Endothelial cell of umbilical vein (primary cell): ENCODE measurements at regions not wholly inside any gene's neighbourhood (a gene's known extent, or its start where the extent isn't known, plus 50 kb on each side); places are given as distances from the start of the nearest gene placed in this dataset.

Experiments
- BruUV-seq: library from RNA; stranded (reverse); fragments of 400-500 nt; replicated peaks from 2 replicates; lab custom pipeline; 2021; lab: Mats Ljungman, UMichigan
- CTCF ChIA-PET: fragments of 300-600, 350-600 bp; sonication (Branson Sonifier 250); formaldehyde crosslinking; loops from one replicate; lab custom pipeline; 2021; ENCODE audit warnings: antibody characterized with exemption, inconsistent platforms; lab: Charles Lee
- POLR2A ChIA-PET: fragments of 300-600, 350-600 bp; sonication (Branson Sonifier 250); formaldehyde crosslinking; loops from one replicate; lab custom pipeline; 2021; ENCODE audit warnings: antibody characterized with exemption, inconsistent platforms; lab: Charles Lee
- DNase-seq: peaks from one replicate; pipeline ENCODE4 v3.0.0-alpha.2; 2011; ENCODE audit warnings: low read depth, low spot score
- FAIRE-seq: peaks from 2 replicates; lab custom pipeline; 2011; peaks lifted over from hg19 to GRCh38; lab: Jason Lieb, UNC
- H2AFZ ChIP-seq: 2 replicates; pipeline ENCODE4 v1.6.0; 2012; ENCODE audit warnings: low read depth, low read length, control low read depth, inconsistent platforms
- H3K27ac ChIP-seq: 2 replicates; pipeline ENCODE4 v1.5.1; 2011; ENCODE audit warnings: low read depth, mild to moderate bottlenecking, control low read depth, low read length, moderate library complexity; ENCODE audit not compliant: insufficient read depth
- H3K27me3 ChIP-seq, 2 experiments: 2 replicates each; pipeline versions ENCODE4 v1.6.0 to v1.6.1; 2011; ENCODE audit warnings: low read length in 2 of 2, mixed read lengths in 1 of 2; ENCODE audit not compliant: control insufficient read depth in 2 of 2, insufficient read depth in 2 of 2
- H3K36me3 ChIP-seq, 2 experiments: 2 replicates in 1 of 2; 3 replicates in 1 of 2; pipeline ENCODE4 v1.5.1; 2011; ENCODE audit warnings: low read length in 2 of 2, mild to moderate bottlenecking in 1 of 2, moderate library complexity in 1 of 2; ENCODE audit not compliant: control insufficient read depth in 2 of 2, insufficient read depth in 2 of 2; ENCODE audit errors: extremely low read depth in 1 of 2
- H3K4me1 ChIP-seq: 3 replicates; pipeline ENCODE4 v1.5.1; 2011; ENCODE audit warnings: mild to moderate bottlenecking, low read length; ENCODE audit not compliant: control insufficient read depth, insufficient read depth; ENCODE audit errors: extremely low read depth
- H3K4me2 ChIP-seq: 2 replicates; pipeline ENCODE4 v1.6.1; 2011; ENCODE audit warnings: low read length, control low read depth, mixed read lengths; ENCODE audit not compliant: insufficient read depth
- H3K4me3 ChIP-seq, 3 experiments: fragments of 200-600 bp in 1 of 3; sonication (generic), shearing (Covaris generic) in 1 of 3; replicated peaks in 1 of 3; 2 replicates each; pipeline ENCODE4 v1.5.1; 2011 to 2016; ENCODE audit warnings: control low read depth in 3 of 3, low read length in 3 of 3, mild to moderate bottlenecking in 2 of 3, inconsistent platforms in 1 of 3, low read depth in 1 of 3, moderate library complexity in 1 of 3; ENCODE audit not compliant: insufficient read depth in 1 of 3
- H3K79me2 ChIP-seq: 2 replicates; pipeline ENCODE4 v1.6.0; 2012; ENCODE audit warnings: low read length, inconsistent platforms; ENCODE audit not compliant: control insufficient read depth, insufficient read depth
- H3K9ac ChIP-seq: replicated peaks from 2 replicates; pipeline ENCODE3; 2011; ENCODE audit warnings: low read length, control low read depth; ENCODE audit not compliant: insufficient read depth; ENCODE audit errors: extremely low read depth
- H3K9me1 ChIP-seq: replicated peaks from 3 replicates; pipeline ENCODE4 v1.6.0; 2011; ENCODE audit warnings: mild to moderate bottlenecking, low read length; ENCODE audit not compliant: control insufficient read depth, insufficient read depth; ENCODE audit errors: extremely low read depth
- H3K9me3 ChIP-seq: replicated peaks from 2 replicates; pipeline ENCODE4 v1.5.1; 2012; ENCODE audit warnings: low read length, inconsistent platforms; ENCODE audit not compliant: control insufficient read depth, insufficient read depth
- H4K20me1 ChIP-seq: replicated peaks from 2 replicates; pipeline ENCODE3; 2011; ENCODE audit warnings: mild to moderate bottlenecking, low read length; ENCODE audit not compliant: control insufficient read depth, insufficient read depth; ENCODE audit errors: extremely low read depth
- EZH2 ChIP-seq: IDR thresholded peaks from 2 replicates; pipeline ENCODE4 v1.6.1; 2012; ENCODE audit warnings: borderline replicate concordance, low read depth, mild to moderate bottlenecking, moderate library complexity, low read length, inconsistent platforms; ENCODE audit not compliant: severe bottlenecking
- FOS ChIP-seq: IDR thresholded peaks from 2 replicates; pipeline ENCODE4 v1.6.1; 2011; ENCODE audit warnings: mild to moderate bottlenecking, low read length, moderate library complexity, borderline replicate concordance; ENCODE audit not compliant: insufficient read depth
- GATA2 ChIP-seq: IDR thresholded peaks from 2 replicates; pipeline ENCODE4 v1.7.0; 2011; ENCODE audit warnings: low read depth, mild to moderate bottlenecking, moderate library complexity, mixed read lengths, low read length; ENCODE audit not compliant: insufficient read length, insufficient read depth
- JUN ChIP-seq: IDR thresholded peaks from 2 replicates; pipeline ENCODE4 v1.6.1; 2011; ENCODE audit warnings: borderline replicate concordance, low read depth; ENCODE audit not compliant: insufficient read length, insufficient read depth
- MAX ChIP-seq: IDR thresholded peaks from 2 replicates; pipeline ENCODE4 v1.6.1; 2011; ENCODE audit not compliant: insufficient read depth, insufficient read length
- MYC ChIP-seq: IDR thresholded peaks from one replicate; pipeline ENCODE4 v1.6.1; 2011; ENCODE audit warnings: mild to moderate bottlenecking, low read depth, low read length
- POLR2A ChIP-seq: IDR thresholded peaks from 2 replicates; pipeline ENCODE4 v1.6.1; 2012; ENCODE audit warnings: low read depth, mild to moderate bottlenecking, control low read depth, low read length
- POLR2AphosphoS5 ChIP-seq: IDR thresholded peaks from 2 replicates; pipeline ENCODE4 v1.6.1; 2012; ENCODE audit warnings: low read depth, mild to moderate bottlenecking, control low read depth, low read length, moderate library complexity; ENCODE audit not compliant: insufficient read depth
- dilution Hi-C: fragments of 300-500 bp; cut with MboI; formaldehyde crosslinking; loops from one replicate; pipeline ENCODE4 v1.15.0; 2019; ENCODE audit warnings: low sequenced_read_pairs; ENCODE audit not compliant: extremely low pct_ligation_motif_present
- intact Hi-C: fragments of 100-400 bp; cut with micrococcal nuclease; formaldehyde crosslinking; loops from one replicate; pipeline ENCODE4 v1.10.0; 2022
- TF ChIP-seq, protein P1 (sequence below), 2 donors: IDR thresholded peaks; 1 replicate in 1 of 2; 2 replicates in 1 of 2; pipeline ENCODE4 v1.5.1; 2011; ENCODE audit warnings: low read length in 2 of 2, mild to moderate bottlenecking in 2 of 2, moderate library complexity in 2 of 2, control low read depth in 1 of 2, inconsistent platforms in 1 of 2, low read depth in 1 of 2; ENCODE audit not compliant: insufficient read depth in 1 of 2; ENCODE audit errors: extremely low read depth in 1 of 2

DNA sequence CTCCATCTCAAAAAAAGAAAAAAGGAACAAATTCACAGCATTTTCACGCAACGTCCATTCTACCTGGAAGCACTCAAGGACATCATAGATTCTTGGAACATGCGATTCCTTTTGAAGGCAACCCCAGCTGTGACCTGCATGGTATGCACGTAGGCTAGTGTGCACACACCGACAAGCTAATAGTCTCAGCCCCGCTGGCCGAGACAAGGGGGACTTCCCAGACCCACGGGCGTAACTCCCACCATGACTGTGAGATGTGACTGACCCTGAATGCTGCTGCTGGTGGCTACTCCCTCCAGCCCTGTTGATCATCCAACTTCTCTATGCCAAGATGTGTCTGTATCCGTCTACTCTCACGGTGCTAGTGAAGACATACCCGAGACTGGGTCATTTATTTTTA is 78.3 kb downstream of the CRLF2 start:
- POLR2A ChIA-PET = no interaction called here
- intact Hi-C loops (no loop called here), dilution Hi-C loops (no loop called here)
- no TSS peak for BruUV-seq
- Histone ChIP-seq H3K4me2 (no peak overlapping the region), H3K79me2 (no peaks in the 10 kb centered on the region), H3K9ac (no peak overlapping the region), H3K36me3 (no peaks in the 10 kb centered on the region), H3K9me3 (peaks cover 4% of the 10 kb centered on the region), H2AFZ (no peak overlapping the region), H3K27me3 (no peaks in the 10 kb centered on the region), H3K9me1 (no peaks in the 10 kb centered on the region), H4K20me1 (no peaks in the 10 kb centered on the region), H3K4me1 (no peaks in the 10 kb centered on the region), H3K27ac (no peak overlapping the region), H3K4me3 (no peak overlapping the region)
- TF ChIP-seq MYC (no peak), FOS (no peak), EZH2 (no peak), POLR2AphosphoS5 (no peak), GATA2 (no peak)
- TF ChIP-seq, protein P1, sequence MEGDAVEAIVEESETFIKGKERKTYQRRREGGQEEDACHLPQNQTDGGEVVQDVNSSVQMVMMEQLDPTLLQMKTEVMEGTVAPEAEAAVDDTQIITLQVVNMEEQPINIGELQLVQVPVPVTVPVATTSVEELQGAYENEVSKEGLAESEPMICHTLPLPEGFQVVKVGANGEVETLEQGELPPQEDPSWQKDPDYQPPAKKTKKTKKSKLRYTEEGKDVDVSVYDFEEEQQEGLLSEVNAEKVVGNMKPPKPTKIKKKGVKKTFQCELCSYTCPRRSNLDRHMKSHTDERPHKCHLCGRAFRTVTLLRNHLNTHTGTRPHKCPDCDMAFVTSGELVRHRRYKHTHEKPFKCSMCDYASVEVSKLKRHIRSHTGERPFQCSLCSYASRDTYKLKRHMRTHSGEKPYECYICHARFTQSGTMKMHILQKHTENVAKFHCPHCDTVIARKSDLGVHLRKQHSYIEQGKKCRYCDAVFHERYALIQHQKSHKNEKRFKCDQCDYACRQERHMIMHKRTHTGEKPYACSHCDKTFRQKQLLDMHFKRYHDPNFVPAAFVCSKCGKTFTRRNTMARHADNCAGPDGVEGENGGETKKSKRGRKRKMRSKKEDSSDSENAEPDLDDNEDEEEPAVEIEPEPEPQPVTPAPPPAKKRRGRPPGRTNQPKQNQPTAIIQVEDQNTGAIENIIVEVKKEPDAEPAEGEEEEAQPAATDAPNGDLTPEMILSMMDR (IDR thresholded peaks at IDR 0.05; ENCODE audit: extremely low read depth in 1 of 2, insufficient read depth in 1 of 2, low read depth in 1 of 2, low read length in 2 of 2) = no peak
- DNase-seq (no peak), FAIRE-seq (no peak)
- CTCF ChIA-PET = no interaction called here

DNA sequence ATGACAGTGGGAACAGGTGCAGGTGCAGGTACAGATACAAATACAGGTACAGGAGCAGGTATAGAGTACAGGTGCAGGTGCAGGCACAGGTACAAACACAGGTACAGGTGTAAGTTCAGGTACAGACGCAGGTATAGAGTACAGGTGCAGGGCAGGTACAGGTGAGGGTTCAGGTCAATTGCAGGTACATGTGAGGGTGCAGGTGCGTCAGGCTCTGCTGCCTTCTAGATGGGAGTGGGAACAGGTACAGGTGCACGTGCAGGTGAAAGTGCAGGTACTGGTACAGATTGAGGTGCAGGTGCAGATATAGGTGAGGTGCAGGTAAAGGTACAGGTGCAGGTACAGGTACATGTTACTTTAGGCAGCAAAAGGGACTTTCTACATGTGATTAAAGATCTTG is 85.7 kb downstream of the CRLF2 start:
- Histone ChIP-seq H3K9ac (no peak overlapping the region), H4K20me1 (no peaks in the 10 kb centered on the region), H3K9me3 (peaks cover 2% of the 10 kb centered on the region), H3K36me3 (no peaks in the 10 kb centered on the region), H3K9me1 (no peaks in the 10 kb centered on the region), H2AFZ (no peak overlapping the region), H3K4me2 (no peak overlapping the region), H3K27ac (no peak overlapping the region), H3K79me2 (no peaks in the 10 kb centered on the region), H3K4me3 (no peak overlapping the region), H3K4me1 (no peaks in the 10 kb centered on the region), H3K27me3 (no peaks in the 10 kb centered on the region)
- intact Hi-C loops (no loop called here), dilution Hi-C loops (no loop called here)
- BruUV-seq = no TSS peak
- TF ChIP-seq MAX = no peak
- TF ChIP-seq JUN = no peak
- TF ChIP-seq, protein P1 (IDR thresholded peaks at IDR 0.05; ENCODE audit: extremely low read depth in 1 of 2, insufficient read depth in 1 of 2, low read depth in 1 of 2, low read length in 2 of 2) = no peak
- TF ChIP-seq FOS = no peak
- TF ChIP-seq POLR2A = no peak
- no peak for TF ChIP-seq GATA2
- TF ChIP-seq MYC = no peak
- TF ChIP-seq EZH2 = no peak
- DNase-seq = no peak
- no peak for FAIRE-seq
- POLR2A ChIA-PET = no interaction called here
- CTCF ChIA-PET = no interaction called here
